H1 (cell line): ENCODE measurements at regions not wholly inside any gene's neighbourhood (a gene's known extent, or its start where the extent isn't known, plus 50 kb on each side); places are given as distances from the start of the nearest gene placed in this dataset.

Experiments used
- CTCF ChIA-PET: fragments of 300-600 bp; sonication (Branson Sonifier 250); formaldehyde crosslinking; loops from one replicate; lab custom pipeline; 2021; ENCODE audit not compliant: partially characterized antibody; lab: Charles Lee
- POLR2A ChIA-PET: fragments of 300-600 bp; sonication (Branson Sonifier 250); formaldehyde crosslinking; loops from one replicate; lab custom pipeline; 2021; ENCODE audit warnings: inconsistent platforms; ENCODE audit not compliant: partially characterized antibody; lab: Charles Lee
- DNase-seq, 2 experiments: peaks; one replicate each; pipeline versions ENCODE4 v3.0.0 to v3.0.0-alpha.2; 2010 to 2022; ENCODE audit warnings: low spot score in 2 of 2, low read depth in 1 of 2, mixed read lengths in 1 of 2
- FAIRE-seq: peaks from 2 replicates; lab custom pipeline; 2011; peaks lifted over from hg19 to GRCh38; lab: Jason Lieb, UNC
- H2AFZ ChIP-seq: 2 replicates; pipeline ENCODE4 v1.8.1; 2012; ENCODE audit warnings: low read length, inconsistent platforms
- H2AK5ac ChIP-seq: 2 replicates; pipeline ENCODE4 v1.6.1; 2013; ENCODE audit warnings: low read depth, low read length
- H2BK120ac ChIP-seq: replicated peaks from 2 replicates; pipeline ENCODE3; 2013; ENCODE audit warnings: low read depth, low read length, inconsistent platforms
- H2BK12ac ChIP-seq: 2 replicates; pipeline ENCODE4 v1.6.1; 2013; ENCODE audit warnings: low read depth, low read length
- H2BK15ac ChIP-seq: 2 replicates; pipeline ENCODE4 v1.6.1; 2013; ENCODE audit warnings: low read length
- H2BK20ac ChIP-seq: 2 replicates; pipeline ENCODE4 v1.6.1; 2013; ENCODE audit warnings: low read length
- H2BK5ac ChIP-seq: 2 replicates; pipeline ENCODE4 v1.6.1; 2013; ENCODE audit warnings: low read depth, low read length
- H3K14ac ChIP-seq: 2 replicates; pipeline ENCODE4 v1.6.1; 2013; ENCODE audit warnings: inconsistent platforms; ENCODE audit not compliant: insufficient read length
- H3K18ac ChIP-seq: 2 replicates; pipeline ENCODE4 v1.6.1; 2013; ENCODE audit warnings: low read length; ENCODE audit errors: extremely low read depth
- H3K23ac ChIP-seq: 2 replicates; pipeline ENCODE4 v1.6.1; 2013; ENCODE audit warnings: inconsistent platforms; ENCODE audit not compliant: insufficient read length
- H3K23me2 ChIP-seq: 2 replicates; pipeline ENCODE4 v1.6.1; 2013; ENCODE audit warnings: low read depth, low read length
- H3K27ac ChIP-seq: 2 replicates; pipeline ENCODE4 v1.6.1; 2011; ENCODE audit warnings: low read depth, low read length, inconsistent platforms
- H3K27me3 ChIP-seq, 4 experiments: replicated peaks in 1 of 4; 1 replicate in 1 of 4; 2 replicates in 3 of 4; pipeline versions ENCODE4 v1.6.1 to v1.8.1; 2011 to 2013; ENCODE audit warnings: low read length in 3 of 4, mild to moderate bottlenecking in 3 of 4, inconsistent platforms in 2 of 4, mixed read lengths in 2 of 4, moderate library complexity in 1 of 4; ENCODE audit not compliant: control insufficient read depth in 3 of 4, insufficient read depth in 3 of 4; ENCODE audit errors: extremely low read depth in 1 of 4
- H3K36me3 ChIP-seq, 4 experiments: 2 replicates each; pipeline versions ENCODE4 v1.6.1 to v1.8.1; 2011 to 2013; ENCODE audit warnings: mild to moderate bottlenecking in 4 of 4, low read length in 3 of 4, moderate library complexity in 2 of 4, control low read depth in 1 of 4, inconsistent platforms in 1 of 4; ENCODE audit not compliant: insufficient read depth in 4 of 4, control insufficient read depth in 2 of 4
- H3K4ac ChIP-seq: replicated peaks from 2 replicates; pipeline ENCODE3; 2013; ENCODE audit warnings: low read length, low read depth, mixed read lengths, inconsistent platforms; ENCODE audit not compliant: insufficient read length
- H3K4me1 ChIP-seq, 4 experiments: replicated peaks in 1 of 4; 1 replicate in 1 of 4; 2 replicates in 3 of 4; pipeline versions ENCODE4 v1.6.1 to v1.8.1; 2011 to 2013; ENCODE audit warnings: low read length in 3 of 4, inconsistent platforms in 2 of 4, mixed read lengths in 1 of 4; ENCODE audit not compliant: insufficient read depth in 4 of 4, control insufficient read depth in 3 of 4
- H3K4me2 ChIP-seq, 2 experiments: 2 replicates each; pipeline versions ENCODE4 v1.6.1 to v1.8.1; 2011 to 2013; ENCODE audit warnings: low read depth in 2 of 2, low read length in 2 of 2, control low read depth in 1 of 2, inconsistent platforms in 1 of 2, mild to moderate bottlenecking in 1 of 2; ENCODE audit not compliant: insufficient read depth in 1 of 2
- H3K4me3 ChIP-seq, 4 experiments: fragments of 200-600, 300-600 bp in 1 of 4; sonication (generic), shearing (Covaris generic), sonication (Bioruptor Twin) in 1 of 4; 2 replicates each; pipeline versions ENCODE4 v1.5.1 to v1.8.1; 2011 to 2016; ENCODE audit warnings: low read length in 4 of 4, low read depth in 3 of 4, control low read depth in 2 of 4, inconsistent platforms in 2 of 4, mild to moderate bottlenecking in 2 of 4, mixed read lengths in 1 of 4, moderate library complexity in 1 of 4; ENCODE audit not compliant: insufficient read depth in 2 of 4; ENCODE audit errors: extremely low read depth in 1 of 4
- H3K56ac ChIP-seq: replicated peaks from 2 replicates; pipeline ENCODE3; 2013; ENCODE audit warnings: low read depth, mild to moderate bottlenecking, mixed read lengths, low read length, inconsistent platforms; ENCODE audit not compliant: insufficient read length
- H3K79me1 ChIP-seq: 2 replicates; pipeline ENCODE4 v1.6.1; 2013; ENCODE audit warnings: low read depth, low read length, control low read depth
- H3K79me2 ChIP-seq, 2 experiments: 2 replicates each; pipeline versions ENCODE4 v1.6.1 to v1.8.1; 2012 to 2013; ENCODE audit warnings: low read length in 2 of 2, mild to moderate bottlenecking in 2 of 2, inconsistent platforms in 1 of 2; ENCODE audit not compliant: insufficient read depth in 2 of 2, control insufficient read depth in 1 of 2
- H3K9ac ChIP-seq, 4 experiments: replicated peaks in 1 of 4; 1 replicate in 1 of 4; 2 replicates in 3 of 4; pipeline versions ENCODE4 v1.6.1 to v1.8.1; 2011 to 2013; ENCODE audit warnings: low read depth in 3 of 4, low read length in 3 of 4, control low read depth in 2 of 4, mild to moderate bottlenecking in 2 of 4, moderate library complexity in 2 of 4, inconsistent platforms in 1 of 4; ENCODE audit errors: extremely low read depth in 1 of 4
- H3K9me3 ChIP-seq, 2 experiments: 2 replicates each; pipeline versions ENCODE4 v1.6.1 to v1.8.1; 2012 to 2013; ENCODE audit warnings: mild to moderate bottlenecking in 2 of 2, moderate library complexity in 2 of 2, control low read depth in 1 of 2, inconsistent platforms in 1 of 2, low read depth in 1 of 2, low read length in 1 of 2, mixed read lengths in 1 of 2; ENCODE audit not compliant: insufficient read depth in 2 of 2
- H4K20me1 ChIP-seq, 2 experiments: replicated peaks in 1 of 2; 2 replicates each; pipeline versions ENCODE3 to v1.8.1; 2011 to 2013; ENCODE audit warnings: inconsistent platforms in 2 of 2, low read length in 2 of 2, mild to moderate bottlenecking in 1 of 2; ENCODE audit not compliant: insufficient read depth in 2 of 2, control insufficient read depth in 1 of 2
- H4K5ac ChIP-seq: 2 replicates; pipeline ENCODE4 v1.6.1; 2013; ENCODE audit warnings: low read length, low read depth, mixed read lengths, inconsistent platforms; ENCODE audit not compliant: insufficient read length
- H4K8ac ChIP-seq: 2 replicates; pipeline ENCODE4 v1.8.0; 2013; ENCODE audit warnings: mild to moderate bottlenecking, moderate library complexity, low read length, inconsistent platforms; ENCODE audit not compliant: insufficient read depth; ENCODE audit errors: extremely low read depth
- H4K91ac ChIP-seq: replicated peaks from 2 replicates; pipeline ENCODE3; 2013; ENCODE audit warnings: low read length, mixed read lengths, inconsistent platforms; ENCODE audit not compliant: insufficient read length
- ASH2L ChIP-seq: fragments of 200-600, 300-600 bp; sonication (generic); IDR thresholded peaks from one replicate; pipeline ENCODE4 v1.7.1; 2017; ENCODE audit warnings: low read length
- ATF2 ChIP-seq: IDR thresholded peaks from 2 replicates; pipeline ENCODE4 v1.6.1; 2012; ENCODE audit warnings: low read length, inconsistent platforms
- CEBPB ChIP-seq: IDR thresholded peaks from 2 replicates; pipeline ENCODE4 v1.6.1; 2012; ENCODE audit warnings: low read depth, low read length
- CREB1 ChIP-seq: IDR thresholded peaks from 2 replicates; pipeline ENCODE4 v1.6.1; 2012; ENCODE audit warnings: inconsistent platforms
- EP300 ChIP-seq, 2 experiments: IDR thresholded peaks; 1 replicate in 1 of 2; 2 replicates in 1 of 2; pipeline ENCODE4 v1.6.1; 2011 to 2012; ENCODE audit warnings: low read depth in 2 of 2, low read length in 2 of 2, mild to moderate bottlenecking in 2 of 2, borderline replicate concordance in 1 of 2, inconsistent platforms in 1 of 2, moderate library complexity in 1 of 2
- FOSL1 ChIP-seq: IDR thresholded peaks from 2 replicates; pipeline ENCODE4 v1.6.1; 2011; ENCODE audit warnings: mild to moderate bottlenecking, low read depth, low read length, moderate library complexity; ENCODE audit not compliant: insufficient read depth
- JUN ChIP-seq: IDR thresholded peaks from 2 replicates; pipeline ENCODE4 v1.6.1; 2011; ENCODE audit warnings: low read depth, mild to moderate bottlenecking, improper control_type of control experiment, low read length
- KDM1A ChIP-seq: fragments of 200-600, 300-600 bp; sonication (generic); IDR thresholded peaks from 2 replicates; pipeline ENCODE4 v1.7.1; 2016; ENCODE audit warnings: mild to moderate bottlenecking, low read length, borderline replicate concordance
- PHF8 ChIP-seq: fragments of 200-600 bp; sonication (generic); conservative IDR thresholded peaks from 2 replicates; pipeline ENCODE4 v1.7.1; 2012; ENCODE audit warnings: low read depth, mild to moderate bottlenecking, inconsistent platforms, low read length, moderate library complexity
- RFX5 ChIP-seq: IDR thresholded peaks from 2 replicates; pipeline ENCODE4 v1.6.1; 2011; ENCODE audit warnings: low read depth, low read length, improper control_type of control experiment, borderline replicate concordance
- SUZ12 ChIP-seq: fragments of 200-600 bp; sonication (generic); IDR thresholded peaks from 2 replicates; pipeline ENCODE4 v1.6.1; 2012; ENCODE audit warnings: mild to moderate bottlenecking, inconsistent platforms, low read length, moderate library complexity, mixed read lengths
- TAF7 ChIP-seq: optimal IDR thresholded peaks from 2 replicates; pipeline ENCODE3; 2011; ENCODE audit warnings: low read depth, mild to moderate bottlenecking, inconsistent platforms, low read length, moderate library complexity, borderline replicate concordance
- TCF12 ChIP-seq: IDR thresholded peaks from 2 replicates; pipeline ENCODE4 v1.6.1; 2011; ENCODE audit warnings: low read depth, mild to moderate bottlenecking, low read length
- WGBS, 2 experiments: shearing (Covaris generic) in 1 of 2; methylation state at CpG; one replicate each; pipeline versions ENCODE4 v1.1.6 to v1.1.7; 2013 to 2015; ENCODE audit warnings: low lambda C conversion rate in 2 of 2, mixed read lengths in 2 of 2, inconsistent platforms in 1 of 2, low coverage in 1 of 2, missing lambda C conversion rate in 1 of 2; ENCODE audit not compliant: insufficient replicate concordance in 2 of 2, insufficient coverage in 1 of 2, insufficient read length in 1 of 2; ENCODE audit errors: extremely low coverage in 1 of 2, missing lambda C conversion rate in 1 of 2; 5-methylcytosine and 5-hydroxymethylcytosine counted together

DNA sequence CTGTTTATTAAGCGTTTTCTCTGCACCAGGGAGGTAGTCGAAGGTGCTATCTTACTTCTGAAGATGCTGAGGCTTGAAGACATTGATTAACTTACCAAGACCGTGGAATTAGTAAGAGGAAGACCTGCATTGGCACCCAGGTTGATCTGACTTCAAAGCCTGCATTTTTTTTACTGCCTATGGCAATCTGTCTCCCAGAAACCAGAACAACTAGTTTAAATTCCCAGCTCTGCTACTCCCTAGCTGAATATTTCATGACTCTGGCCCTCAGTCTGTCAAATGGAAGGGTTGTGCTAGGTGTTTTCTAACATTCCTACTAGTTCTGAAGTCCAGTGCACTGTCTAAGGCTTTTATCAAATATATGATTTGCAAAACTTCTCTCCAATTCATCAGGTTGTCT, 52.0 kb upstream of the GRAMD1B start:
- whole genome bisulfite sequencing, 2 experiments, result 89% methylated on average over 3 of the region's 3 CpGs; no CpG with 5 or more reads in 1 of the 2 experiments
- CTCF ChIA-PET, result interaction anchor here (0.7 to 2.0 kb wide), 3 partner anchors 27 to 77 kb away, joined by 3 to 9 read pairs (median 3); no protein-coding TSS in a partner anchor
- no peaks in the 10 kb centered on the region for H3K36me3 ChIP-seq
- H3K79me2 ChIP-seq, result no peaks in the 10 kb centered on the region
- H3K4ac ChIP-seq, result no peak overlapping the region
- peaks cover 0 to 13% (median 6%) of the 10 kb centered on the region in 4 experiments; a peak in 4 of 7 replicates for H3K4me1 ChIP-seq
- no peaks in the 10 kb centered on the region for H4K20me1 ChIP-seq
- H2BK5ac ChIP-seq, result no peak overlapping the region
- no peaks in the 10 kb centered on the region for H3K23me2 ChIP-seq
- H3K27ac ChIP-seq, result no peak overlapping the region
- H3K14ac ChIP-seq, result no peak overlapping the region
- H3K4me2 ChIP-seq, result no peak overlapping the region
- H4K91ac ChIP-seq, result no peak overlapping the region
- no peaks in the 10 kb centered on the region for H3K9me3 ChIP-seq
- DNase-seq, result no peak
- H3K27me3 ChIP-seq, result no peaks in the 10 kb centered on the region
- no peak for FAIRE-seq
- H3K56ac ChIP-seq, result no peak overlapping the region
- no peak overlapping the region for H3K18ac ChIP-seq
- no peak overlapping the region for H2BK15ac ChIP-seq
- H4K8ac ChIP-seq, result no peak overlapping the region
- no peak overlapping the region for H2BK120ac ChIP-seq
- no peak overlapping the region for H3K23ac ChIP-seq
- H3K4me3 ChIP-seq, result no peak overlapping the region
- no peak overlapping the region for H2AFZ ChIP-seq
- POLR2A ChIA-PET, result interaction anchor here (1.1 kb wide), 1 partner anchor 10 kb away, joined by 3 read pairs; no protein-coding TSS in a partner anchor
- no peaks in the 10 kb centered on the region for H3K79me1 ChIP-seq
- no peak overlapping the region for H2BK20ac ChIP-seq
- no peak overlapping the region for H3K9ac ChIP-seq
- H4K5ac ChIP-seq, result no peak overlapping the region
- H2AK5ac ChIP-seq, result no peak overlapping the region
- 0 out of 2 replicates have a peak overlapping the region, but pooled peaks have one; percentile 7 for H2BK12ac ChIP-seq
- TF ChIP-seq JUN (no peak), RFX5 (no peak), CREB1 (no peak), PHF8 (no peak), SUZ12 (no peak), EP300 (IDR thresholded peaks at IDR 0.05; ENCODE audit: borderline replicate concordance in 1 of 2, low read depth in 2 of 2, low read length in 2 of 2) (no peak), CEBPB (no peak), TAF7 (no peak), ATF2 (no peak), KDM1A (no peak), FOSL1 (no peak), ASH2L (no peak), TCF12 (no peak)
